Gastrocnemius medialis (tissue), 4 donors: ENCODE measurements at regions not wholly inside any gene's neighbourhood (a gene's known extent, or its start where the extent isn't known, plus 50 kb on each side); places are given as distances from the start of the nearest gene placed in this dataset.

Source experiments
- CTCF ChIP-seq, 5 experiments: fragments of 450-650 bp in 3 of 5; fragments of 200-600 bp in 2 of 5; sonication (generic) in 2 of 5; IDR thresholded peaks in 4 of 5; conservative IDR thresholded peaks in 1 of 5; 1 replicate in 4 of 5; 2 replicates in 1 of 5; pipeline ENCODE4 v1.5.1; 2016 to 2019; ENCODE audit warnings: antibody characterized with exemption in 5 of 5, mild to moderate bottlenecking in 3 of 5, moderate library complexity in 3 of 5
- POLR2A ChIP-seq, 2 donors: fragments of 450-650 bp; IDR thresholded peaks; one replicate each; pipeline ENCODE4 v1.6.1; 2017; ENCODE audit warnings: antibody characterized with exemption in 2 of 2, mild to moderate bottlenecking in 2 of 2, moderate library complexity in 2 of 2

- TF ChIP-seq POLR2A (IDR thresholded peaks at IDR 0.05) (peak; percentile 20 to 22), CTCF (IDR thresholded peaks at IDR 0.05 in 4 of 5, conservative IDR thresholded peaks at IDR 0.05 in 1 of 5) (no peak)
These were observed 197.2 kb downstream of the VGLL3 start for GRCh38 chr3:86793786-86794185.
